NOMO-1 treated with dmso at 0.1 percent for 144 hours (cell line): ENCODE measurements at regions not wholly inside any gene's neighbourhood (a gene's known extent, or its start where the extent isn't known, plus 50 kb on each side); places are given as distances from the start of the nearest gene placed in this dataset.
"Not testable (repeated sequence)": the region's sequence is repeated elsewhere in the genome, so short reads cannot be mapped to it uniquely, and the experiment has no call there.

ENCODE experiments used
- DNase-seq: peaks from one replicate; lab custom pipeline; 2025; ENCODE audit not compliant: unreplicated experiment; lab: John Stamatoyannopoulos, UW

DNA sequence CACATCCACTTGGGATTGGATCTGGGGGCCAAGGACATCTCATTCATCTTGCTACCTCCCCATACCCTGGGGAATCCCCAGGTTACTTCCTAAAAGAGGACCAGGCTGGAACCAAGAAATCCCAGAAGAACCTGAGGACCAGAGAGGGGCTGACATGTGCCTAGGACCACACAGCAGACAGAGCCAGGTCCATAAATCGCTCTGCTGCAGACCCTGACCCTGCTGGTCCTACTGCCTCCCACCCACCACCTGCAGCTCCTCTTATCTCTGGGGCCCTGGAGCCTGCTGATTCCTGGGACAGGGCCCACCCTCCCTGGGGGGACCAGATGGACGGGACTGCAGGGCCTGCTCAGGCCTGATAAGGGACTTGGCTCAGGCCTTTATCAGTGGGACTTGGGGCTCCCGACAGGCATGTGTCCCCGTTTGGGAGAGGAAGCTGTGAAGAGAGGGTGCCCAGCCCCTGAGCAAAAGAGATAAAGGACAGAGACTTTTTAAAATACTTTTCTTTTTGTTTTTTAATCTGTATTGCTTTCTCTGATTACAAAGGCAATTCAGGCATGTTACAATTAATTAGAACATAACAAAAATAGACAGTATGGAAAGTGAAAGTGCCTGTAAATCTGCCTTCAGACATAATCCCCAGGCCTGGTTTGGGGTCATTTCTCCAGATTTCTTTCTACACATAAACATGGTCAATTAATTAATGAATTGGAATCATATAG, 101.3 kb upstream of the LARP1 start:
- DNase-seq: no peak

DNA sequence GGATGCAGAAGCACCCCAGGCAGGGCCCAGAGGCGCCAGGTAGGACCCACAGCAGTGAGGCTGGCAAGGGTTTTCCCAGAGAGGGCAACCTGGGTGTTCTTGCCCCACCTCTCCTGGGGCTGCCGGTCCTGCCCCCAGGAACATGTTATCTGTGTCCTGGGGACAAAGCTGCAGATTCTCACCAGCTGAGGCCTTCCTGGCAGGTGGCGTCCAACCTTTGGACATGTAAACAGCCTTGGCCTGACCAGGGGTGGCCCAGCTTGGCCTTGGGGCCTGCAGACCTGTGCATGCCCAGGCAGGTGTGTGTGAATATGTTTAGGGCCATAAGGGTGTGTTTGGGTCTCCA, 101.8 kb upstream of the LARP1 start:
- no peak for DNase-seq

DNA sequence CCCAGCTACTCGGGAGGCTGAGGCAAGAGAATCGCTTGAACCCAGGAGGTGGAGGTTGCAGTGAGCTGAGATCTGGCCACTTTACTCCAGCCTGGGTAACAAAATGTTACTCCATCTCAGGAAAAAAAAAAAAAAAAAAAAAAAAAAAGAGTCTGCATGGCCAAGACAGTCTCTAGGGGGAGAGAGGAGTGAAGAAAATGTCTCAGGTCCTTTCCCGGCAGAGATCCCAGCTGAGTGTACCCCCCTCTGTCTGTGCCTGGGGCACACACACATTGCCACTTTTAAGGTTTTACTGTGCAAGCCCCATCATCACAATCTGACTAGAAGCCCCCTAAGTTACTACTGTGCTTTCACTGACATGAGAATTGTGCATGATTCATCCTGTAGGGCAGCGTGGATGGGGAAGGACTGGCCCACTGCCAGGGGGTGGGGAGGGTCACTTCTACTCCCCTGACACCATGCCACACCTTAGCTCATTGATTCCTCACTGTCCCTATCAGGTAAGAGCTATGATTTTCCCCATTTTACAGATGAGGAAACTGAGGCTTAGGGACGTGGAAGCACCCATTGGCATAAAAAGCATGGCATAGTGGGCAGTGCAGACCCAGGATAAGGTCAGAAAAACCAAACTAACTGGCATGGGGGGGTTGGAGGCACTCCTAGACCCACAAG, 102.3 kb upstream of the LARP1 start:
- no peak for DNase-seq

DNA sequence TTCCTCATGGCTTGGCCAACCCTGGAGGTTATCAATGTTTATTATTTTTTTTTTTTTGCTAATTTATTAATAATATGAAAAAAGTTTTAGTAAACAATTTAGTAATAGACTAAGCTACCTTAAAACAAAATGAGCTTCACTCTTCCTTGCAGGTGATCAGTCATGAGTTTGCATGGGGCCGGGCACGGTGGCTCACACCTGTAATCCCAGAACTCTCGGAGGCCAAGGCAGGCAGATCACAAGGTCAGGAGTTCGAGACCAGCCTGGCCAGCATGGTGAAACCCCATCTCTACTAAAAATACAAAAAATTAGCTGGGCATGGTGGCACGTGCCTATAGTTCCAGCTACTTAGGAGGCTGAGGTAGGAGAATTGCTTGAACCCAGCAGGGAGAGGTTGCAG, 103.4 kb upstream of the LARP1 start:
- DNase-seq: not testable (repeated sequence)

DNA sequence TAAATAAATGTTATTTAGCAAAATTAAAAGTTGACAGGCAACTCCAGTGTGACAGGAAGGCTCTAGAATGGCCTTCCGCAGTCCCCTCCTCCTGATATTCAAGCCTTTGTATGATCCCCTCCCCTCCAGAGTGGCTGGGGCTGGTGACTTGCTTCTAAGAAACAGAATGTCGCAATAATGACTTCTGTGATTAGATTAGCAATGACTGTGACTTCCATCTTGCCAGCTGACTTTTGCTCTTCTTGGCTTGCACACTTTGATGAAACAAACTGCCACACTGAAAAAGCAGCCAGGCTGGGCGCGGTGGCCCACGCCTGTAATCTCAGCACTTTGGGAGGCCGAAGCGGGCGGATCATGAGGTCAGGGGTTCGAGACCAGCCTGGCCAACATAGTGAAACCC, 106.5 kb upstream of the LARP1 start:
- no peak for DNase-seq

DNA sequence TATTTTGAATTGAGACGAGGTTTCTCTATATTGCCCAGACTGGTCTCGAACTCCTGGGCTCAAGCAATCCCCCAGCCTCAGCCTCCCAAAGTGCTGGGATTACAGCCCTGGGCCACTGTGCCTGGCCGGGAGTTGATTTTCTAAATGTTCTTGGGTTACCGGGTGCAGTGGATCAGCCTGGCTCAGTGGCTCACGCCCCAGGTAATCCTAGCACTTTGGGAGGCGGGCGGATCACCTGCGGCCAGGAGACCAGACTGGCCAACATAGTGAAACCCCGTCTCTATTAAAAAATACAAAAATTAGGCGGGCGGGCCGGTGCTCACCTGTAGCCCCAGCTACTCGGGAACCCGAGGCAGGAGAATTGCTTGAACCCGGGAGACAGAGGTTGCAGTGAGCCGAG, 106.9 kb upstream of the LARP1 start:
- DNase-seq: no peak

DNA sequence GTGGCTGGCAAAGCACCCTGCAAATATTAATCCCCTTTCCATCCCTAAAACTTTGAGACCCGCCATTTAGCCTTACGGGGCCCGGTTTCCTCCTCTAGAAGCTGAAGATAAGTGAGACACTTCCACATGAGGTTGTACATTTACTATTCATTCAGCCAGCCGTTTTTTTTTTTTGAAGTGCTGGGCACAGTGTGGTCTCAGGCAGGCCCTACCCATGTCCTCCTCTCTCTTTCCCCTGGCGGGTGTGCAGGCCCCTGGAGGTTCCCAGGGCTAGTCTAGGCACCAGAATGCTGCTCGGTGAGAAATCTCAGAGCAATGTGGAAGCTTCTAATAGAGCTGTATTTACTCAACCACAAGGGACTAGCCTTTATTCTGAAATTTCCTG, 107.4 kb upstream of the LARP1 start:
- no peak for DNase-seq

DNA sequence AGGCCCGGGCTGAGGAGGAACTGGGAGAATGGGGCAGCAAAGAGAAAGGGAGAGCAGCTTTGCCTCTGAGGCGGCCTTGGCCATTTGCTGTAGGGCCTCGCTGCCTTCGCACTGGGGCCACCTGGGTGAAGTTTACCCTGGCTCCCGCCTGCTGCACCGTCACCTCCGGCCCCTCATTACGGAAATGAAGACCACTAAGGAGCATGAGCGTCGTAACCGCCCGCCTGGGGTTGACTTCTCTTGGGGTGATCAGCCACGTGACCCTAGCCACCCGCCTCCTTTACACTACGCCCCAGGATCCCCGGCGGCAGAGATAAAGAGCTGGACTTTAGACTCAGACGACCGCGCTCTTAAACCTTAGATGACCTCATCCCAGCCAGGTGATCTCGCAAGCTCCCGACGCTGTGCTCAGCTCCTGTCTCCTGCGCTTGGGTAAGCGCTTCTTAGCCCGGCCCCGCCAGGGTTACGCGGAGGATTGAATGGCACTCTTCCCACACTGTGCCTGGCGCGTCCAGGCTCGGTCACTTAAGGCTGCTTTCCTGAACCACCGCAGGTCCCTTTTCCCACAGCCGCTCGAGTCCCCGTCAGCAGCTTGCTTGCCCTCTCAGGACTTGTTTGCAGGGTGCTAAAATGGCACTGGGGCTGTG, 107.9 kb upstream of the LARP1 start:
- no peak for DNase-seq

DNA sequence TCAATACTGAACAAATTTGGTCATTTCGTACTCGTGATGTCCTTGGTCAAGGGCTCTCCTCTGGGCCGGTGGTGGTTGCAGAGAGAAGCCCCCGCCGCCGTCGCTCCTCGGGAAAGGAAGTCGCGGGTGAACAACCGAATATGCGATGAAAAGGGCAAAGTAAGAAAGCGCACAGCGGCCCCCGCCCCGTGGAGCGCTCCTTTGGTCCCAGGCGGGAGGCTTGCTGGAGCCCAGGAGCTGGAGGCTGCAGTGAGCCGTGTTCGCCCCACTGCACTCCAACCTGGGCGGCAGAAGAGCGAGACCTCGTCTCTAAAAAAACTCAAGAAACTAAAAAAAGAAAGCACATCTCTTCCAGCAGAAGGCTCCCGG, 108.4 kb upstream of the LARP1 start:
- DNase-seq: no peak

DNA sequence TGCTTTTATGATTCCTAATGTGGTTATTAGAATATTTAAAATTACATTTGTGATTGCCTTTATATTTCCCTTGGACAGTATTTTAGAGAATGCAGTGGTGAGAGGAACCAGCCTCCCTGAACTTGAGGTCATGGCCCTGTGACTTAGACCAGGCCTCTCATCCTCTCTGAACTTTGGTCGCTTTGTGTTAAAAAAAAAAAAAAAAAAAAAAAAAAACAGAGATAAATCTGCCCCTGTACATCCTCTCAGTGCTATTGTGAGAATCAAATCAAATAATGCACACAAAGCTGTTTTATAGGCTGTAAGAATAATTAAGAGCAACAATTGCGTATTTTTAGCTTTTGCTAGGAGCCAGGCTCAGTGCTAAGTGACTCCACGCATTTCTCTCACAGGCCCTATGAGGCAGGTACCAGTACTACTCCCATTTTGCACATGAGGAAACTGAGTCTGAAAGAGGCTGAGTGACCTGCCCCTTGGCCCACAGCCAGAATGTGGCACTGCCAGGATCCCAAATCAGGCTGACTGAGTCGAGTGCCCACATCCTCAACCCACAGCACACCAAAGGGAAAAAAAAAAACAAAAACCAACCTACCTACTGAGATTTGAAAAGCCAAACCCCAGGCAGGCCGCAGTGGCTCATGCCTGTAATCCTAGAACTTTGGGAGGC, 110.3 kb upstream of the LARP1 start:
- DNase-seq: no peak

DNA sequence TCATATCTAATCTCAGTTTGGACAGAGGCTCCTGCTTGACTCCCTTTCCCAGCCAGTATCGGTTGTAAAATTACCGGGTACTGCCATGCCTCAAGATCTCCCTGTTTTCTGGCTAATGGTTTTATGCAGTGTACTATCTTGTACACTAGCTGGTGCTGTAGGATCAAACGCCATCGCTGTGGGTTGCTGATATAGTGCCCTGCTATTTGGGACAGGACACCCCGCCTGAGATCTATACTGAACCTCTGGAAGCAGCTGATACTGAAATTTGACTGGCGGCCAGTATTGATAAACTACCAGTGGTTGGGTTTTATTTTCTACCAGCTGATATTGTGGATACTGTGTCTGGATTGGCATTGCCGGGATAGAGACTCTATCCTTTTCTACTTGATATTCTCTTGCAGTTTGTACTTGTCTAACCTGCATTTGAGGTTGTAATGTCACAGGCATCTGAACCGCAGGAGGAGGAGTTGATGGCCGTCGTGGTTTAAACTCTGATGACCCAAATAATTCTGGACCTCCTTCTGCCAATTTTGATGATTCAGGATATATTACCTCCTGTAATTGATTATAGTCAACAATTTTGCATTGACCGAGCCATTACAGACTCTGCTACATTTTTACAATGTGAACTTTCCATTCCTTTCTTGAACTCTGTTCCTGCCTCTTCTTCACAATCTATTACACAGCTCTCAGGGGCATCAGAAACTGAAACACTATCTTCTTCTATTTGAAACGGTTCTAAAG, 112.5 kb upstream of the LARP1 start:
- no peak for DNase-seq

DNA sequence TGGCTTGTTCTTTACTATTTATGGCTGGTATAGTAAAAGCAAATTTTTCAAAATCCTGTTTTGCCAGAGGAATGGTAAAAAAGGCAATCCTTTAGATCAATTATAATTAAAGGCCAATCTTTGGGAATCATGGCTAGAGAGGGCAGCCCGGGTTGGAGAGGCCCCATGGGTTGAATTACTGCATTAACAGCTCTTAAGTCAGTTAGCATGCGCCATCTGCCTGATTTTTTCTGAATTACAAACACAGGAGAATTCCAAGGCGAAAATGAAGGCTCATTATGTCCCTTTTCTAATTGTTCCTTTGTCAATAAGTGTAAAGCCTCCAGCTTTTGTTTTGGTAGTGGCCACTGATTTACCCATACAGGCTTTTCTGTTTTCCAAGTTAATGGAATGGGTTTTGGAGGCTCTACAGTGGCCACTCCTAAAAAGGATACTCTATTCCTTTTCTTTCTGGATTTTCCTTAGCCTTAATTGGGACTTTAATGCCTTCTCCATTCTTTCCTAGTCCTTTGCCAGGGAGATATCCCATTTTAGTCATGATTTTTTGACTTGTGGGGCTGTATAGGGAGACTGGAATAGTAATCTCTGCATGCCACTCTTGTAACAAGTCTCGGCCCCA, 114.9 kb upstream of the LARP1 start:
- DNase-seq: not testable (repeated sequence)

DNA sequence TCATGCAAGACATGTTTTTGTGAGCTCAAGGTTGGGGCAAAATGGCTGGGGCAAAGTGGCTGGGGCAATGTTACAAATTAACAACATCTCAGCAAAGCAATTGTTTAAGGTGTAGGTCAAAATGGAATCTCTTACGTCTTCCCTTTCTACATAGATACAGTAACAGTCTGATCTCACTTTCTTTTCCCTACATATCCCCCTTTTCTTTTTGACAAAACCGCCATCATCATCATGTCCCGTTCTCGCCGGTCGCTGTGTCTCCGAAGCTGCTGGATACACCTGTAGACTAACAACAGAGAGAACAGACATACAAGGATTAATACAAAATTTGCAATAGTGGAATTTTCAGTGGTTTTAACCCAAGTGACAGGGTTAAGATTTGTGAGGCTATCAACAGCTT, 118.4 kb upstream of the LARP1 start:
- not testable (repeated sequence) for DNase-seq

DNA sequence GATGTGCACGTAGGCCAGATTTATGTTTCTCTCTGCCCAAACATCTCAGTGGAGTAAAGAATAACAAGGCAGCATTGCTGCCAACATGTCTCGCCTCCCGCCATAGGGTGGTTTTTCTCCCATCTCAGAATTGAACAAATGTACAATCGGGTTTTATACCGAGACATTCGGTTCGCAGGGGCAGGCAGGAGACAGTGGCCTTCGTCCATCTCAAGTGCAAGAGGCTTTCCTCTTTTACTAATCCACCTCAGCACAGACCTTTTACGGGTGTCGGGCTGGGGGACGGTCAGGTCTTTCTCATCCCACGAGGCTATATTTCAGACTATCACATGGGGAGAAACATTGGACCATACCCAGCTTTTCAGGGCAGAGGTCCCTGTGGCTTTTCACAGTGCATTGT, 118.9 kb upstream of the LARP1 start:
- DNase-seq: not testable (repeated sequence)

DNA sequence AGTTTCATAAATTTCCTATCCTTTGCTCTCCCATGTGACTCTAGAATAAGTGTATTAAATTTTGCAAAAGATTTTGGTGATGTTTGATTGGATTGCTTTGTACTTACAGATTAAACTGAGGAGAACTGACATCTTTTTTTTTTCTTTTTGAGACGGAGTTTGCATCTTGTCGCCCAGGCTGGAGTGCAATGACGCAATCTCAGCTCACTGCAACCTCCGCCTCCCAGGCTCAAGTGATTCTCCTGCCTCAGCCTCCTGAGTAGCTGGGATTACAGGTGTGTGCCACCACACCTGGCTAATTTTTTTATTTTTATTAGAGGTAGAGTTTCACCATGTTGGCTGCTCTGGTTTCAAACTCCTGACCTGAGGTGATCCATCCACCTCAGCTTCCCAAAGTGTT, 121.4 kb upstream of the LARP1 start:
- DNase-seq: not testable (repeated sequence)

DNA sequence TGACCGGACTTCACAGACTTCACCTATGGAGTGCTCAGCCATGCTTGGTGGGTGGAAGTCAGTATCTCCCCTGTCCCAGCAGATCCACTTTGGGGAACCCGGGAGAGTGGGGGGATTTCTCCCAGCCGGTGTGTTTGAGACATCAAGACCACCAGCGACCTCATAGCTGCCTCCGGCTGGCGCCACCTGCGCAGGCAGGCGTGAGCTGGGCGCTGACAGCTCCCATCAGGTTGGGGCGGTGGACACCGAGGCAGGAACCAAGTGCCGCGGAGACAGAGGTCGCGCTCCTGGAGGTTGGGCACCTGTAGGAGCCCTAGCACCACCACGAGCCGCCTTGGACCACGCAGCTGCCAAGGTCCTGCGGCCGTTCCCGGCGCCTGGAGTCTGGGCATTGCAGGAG, 124.0 kb upstream of the LARP1 start:
- DNase-seq: no peak

DNA sequence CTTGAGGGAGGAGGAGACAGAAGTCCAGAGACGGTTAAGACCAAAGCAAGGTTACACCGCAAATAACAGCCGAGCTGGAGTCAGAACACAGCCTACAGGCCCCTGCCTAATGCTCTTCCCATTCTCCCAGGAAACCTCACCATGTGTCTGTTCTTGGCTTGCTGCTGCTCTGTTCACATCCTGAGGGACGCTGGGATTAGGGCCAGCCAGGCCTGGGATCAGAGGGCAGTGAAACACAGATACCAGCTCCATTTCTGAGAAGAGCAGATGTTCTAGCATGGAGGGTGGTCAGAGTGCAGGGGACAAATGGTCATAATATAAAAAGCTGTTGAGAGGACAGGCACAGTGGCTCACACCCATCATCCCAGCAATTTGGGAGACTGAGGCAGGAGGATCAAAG, 124.8 kb upstream of the LARP1 start:
- DNase-seq: no peak

DNA sequence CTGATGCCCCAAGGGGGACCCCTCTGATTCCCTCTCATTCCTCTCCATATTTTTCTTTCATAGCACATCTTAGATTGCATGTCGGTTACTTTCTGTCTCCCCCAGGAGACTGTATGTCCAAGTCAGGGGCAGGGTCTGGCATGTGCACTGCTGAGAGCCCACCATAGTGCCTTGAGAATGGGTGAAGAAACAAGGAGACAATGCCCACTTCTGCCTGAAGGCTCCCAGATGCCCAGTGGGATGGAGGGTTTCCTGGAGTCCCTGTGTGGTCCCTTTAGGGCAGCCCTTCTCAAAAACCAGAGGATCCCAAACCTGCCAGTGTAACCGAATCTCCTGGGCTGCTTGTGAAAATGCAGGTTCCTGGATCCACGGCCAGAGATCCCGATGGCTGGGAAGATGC, 126.5 kb upstream of the LARP1 start:
- no peak for DNase-seq

DNA sequence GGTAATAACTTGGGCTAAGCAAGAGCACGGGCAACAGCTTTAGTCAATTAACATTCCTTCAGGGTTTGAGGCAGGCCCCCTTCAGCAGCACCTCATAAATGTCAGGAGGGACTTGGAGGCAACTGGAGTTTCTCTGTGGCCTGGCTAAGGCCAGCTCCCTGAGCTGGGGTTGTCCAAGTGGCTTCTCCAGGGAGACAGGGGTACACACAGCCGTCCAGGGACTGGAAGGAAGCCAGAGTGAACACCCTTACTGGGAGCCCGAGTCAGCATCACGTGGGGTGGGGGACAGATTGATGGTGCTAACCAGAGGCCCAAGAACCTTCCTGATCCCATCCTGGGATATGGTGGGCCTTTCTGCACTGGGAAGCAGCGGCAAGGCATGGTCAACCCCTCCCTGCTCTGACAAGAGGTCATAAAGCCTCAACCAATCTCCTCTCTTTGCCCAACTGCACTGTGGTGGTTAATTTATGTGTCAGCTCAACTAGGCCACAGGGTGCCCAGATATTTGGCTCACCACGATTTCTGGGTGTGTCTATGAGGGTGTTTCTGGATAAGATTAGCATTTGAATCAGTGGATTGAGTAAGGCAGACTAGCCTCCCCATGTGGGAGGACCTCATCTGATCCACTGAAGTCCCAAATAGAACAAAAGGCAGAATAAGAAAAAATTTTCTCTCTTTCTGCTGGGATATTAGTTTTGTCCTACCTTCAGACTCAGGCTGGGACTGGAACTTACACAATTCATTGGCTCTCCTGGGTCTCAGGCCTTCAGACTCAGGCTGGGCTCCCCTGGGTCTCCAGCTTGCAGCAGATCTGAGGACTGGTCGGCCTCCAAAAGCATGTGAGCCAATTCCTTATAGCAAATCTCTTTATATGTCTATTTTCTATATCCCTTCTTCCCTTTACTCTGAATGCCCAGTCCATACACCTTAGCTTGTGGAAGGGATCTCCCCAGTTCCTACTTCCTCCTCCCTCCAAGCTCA, 127.2 kb upstream of the LARP1 start:
- no peak for DNase-seq
